HG03064 (cell line): ENCODE measurements at regions not wholly inside any gene's neighbourhood (a gene's known extent, or its start where the extent isn't known, plus 50 kb on each side); places are given as distances from the start of the nearest gene placed in this dataset.

Experiments
- ATAC-seq: cut with Tn5 transposase; IDR thresholded peaks from one replicate; pipeline ENCODE4 v1.9.1; 2021; ENCODE audit warnings: low read depth; ENCODE audit not compliant: unreplicated experiment

DNA sequence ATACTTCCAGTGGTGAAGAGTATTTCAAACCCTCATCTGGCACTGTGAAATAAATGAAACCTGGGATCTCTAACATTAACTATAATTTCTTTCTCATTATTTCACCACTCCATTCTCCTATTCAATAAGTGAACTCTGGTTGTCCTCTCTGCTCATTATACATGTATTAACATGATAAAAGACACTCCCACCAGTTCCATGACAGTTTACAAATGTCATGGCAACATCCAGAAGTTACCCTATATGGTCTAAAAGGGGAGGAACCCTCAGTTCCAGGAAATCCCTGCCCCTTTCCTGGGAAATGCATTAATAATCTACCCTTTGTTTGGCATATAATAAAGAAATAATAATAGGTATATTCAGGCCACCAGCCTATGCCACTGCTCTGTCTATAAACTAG, 62.7 kb upstream of the BRINP3 start:
- no peak for ATAC-seq

DNA sequence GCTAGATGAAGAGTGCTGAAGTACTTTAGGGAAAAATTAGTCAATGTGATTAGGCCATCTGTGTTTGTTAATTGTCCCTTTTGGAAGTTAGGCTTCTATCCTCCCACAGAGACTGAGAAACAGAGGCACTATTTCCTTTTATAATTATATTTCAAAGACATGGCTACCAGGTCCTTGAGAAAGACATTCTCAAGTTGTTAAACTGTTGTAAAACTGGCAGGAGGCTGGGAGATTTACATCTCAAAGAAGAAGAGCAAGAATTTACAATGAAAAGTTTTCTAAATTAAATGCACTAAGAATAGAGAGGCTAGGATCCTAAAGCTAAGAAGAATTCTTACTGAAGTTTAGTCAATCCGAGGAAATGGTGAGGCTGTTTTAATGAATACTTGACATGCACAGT, 74.0 kb upstream of the BRINP3 start:
- no peak for ATAC-seq

DNA sequence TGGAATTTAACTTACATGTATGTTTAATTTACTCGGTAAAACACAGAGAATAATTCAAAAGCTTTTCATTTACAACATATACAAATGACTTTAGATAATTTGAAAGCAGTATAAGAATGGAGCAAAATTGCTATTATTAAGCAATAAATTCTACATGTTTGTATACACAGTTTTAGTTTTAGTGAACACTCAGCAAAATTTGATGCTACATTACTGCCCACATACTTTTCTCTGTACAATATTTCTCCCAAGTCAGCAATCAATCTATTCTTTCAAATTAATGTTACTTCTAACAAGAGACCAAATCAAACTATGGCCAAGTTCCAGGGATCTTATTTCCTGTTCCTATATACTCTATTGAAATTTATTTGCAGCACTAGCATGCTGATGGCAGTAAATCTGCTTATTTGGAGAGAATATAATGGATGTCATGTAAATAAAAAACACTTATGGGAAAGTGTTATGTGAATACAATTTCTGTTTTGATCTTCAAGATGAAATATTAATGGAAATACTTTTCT, 82.6 kb upstream of the BRINP3 start:
- no peak for ATAC-seq

DNA sequence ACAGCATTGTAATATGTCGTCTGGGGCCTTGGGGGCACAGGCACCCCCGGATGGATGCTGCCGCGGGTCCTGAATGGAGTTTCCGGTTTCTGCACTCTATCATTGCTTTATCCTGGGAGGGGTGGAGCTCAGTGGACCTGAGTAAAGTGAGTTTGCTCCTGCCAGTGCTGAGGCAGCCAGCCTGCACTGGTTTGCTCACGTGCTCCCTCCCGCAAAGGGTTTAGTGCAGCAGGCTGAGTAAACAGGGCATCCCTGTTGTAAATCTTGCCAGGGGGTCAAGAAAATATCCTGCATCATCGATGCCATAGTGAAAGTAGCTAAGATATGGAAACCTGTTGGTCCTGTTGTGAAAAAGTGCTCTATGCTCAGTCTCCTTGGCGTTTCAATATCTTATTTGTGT, 85.6 kb upstream of the BRINP3 start:
- no peak for ATAC-seq

DNA sequence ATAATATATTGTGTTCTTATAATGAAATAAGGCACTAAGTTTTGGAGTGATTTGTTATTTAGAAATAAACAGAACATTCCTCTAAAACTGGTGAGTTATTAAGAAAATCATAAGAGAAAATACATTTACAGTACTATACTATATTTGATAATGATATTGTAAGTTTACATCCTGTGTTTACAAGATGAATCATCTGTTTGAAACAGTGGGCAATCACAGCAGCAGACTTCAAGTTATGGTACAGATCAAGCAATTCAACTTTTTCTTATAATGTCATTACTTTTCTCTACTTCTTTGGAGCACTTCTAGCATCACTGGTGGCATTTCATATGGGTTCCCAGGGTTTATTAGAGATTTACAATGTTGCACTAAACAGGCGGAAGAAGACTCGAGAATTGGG, 86.5 kb upstream of the BRINP3 start:
- no peak for ATAC-seq

- ATAC-seq, result no peak
Measured at GRCh38 chr1:190578017-190578416, 100.4 kb upstream of the BRINP3 start.

DNA sequence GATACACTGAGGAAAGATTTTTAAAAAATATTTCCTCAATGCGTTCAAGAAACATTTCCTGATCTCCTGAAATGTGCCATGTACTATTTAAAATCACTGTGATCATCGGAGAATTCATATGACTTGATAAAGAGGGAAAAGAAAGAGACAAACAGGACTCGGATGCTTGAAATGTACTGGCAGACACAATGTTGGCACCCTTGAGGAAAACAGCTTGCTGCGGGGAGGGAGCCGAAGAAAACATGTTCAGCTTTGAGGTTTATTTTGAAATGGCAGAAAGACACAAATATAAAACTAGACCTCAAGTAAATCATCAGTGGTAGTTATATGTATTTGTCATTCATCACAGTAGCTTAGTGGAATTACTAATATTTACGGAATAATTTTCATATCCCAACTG, 100.9 kb upstream of the BRINP3 start:
- no peak for ATAC-seq

DNA sequence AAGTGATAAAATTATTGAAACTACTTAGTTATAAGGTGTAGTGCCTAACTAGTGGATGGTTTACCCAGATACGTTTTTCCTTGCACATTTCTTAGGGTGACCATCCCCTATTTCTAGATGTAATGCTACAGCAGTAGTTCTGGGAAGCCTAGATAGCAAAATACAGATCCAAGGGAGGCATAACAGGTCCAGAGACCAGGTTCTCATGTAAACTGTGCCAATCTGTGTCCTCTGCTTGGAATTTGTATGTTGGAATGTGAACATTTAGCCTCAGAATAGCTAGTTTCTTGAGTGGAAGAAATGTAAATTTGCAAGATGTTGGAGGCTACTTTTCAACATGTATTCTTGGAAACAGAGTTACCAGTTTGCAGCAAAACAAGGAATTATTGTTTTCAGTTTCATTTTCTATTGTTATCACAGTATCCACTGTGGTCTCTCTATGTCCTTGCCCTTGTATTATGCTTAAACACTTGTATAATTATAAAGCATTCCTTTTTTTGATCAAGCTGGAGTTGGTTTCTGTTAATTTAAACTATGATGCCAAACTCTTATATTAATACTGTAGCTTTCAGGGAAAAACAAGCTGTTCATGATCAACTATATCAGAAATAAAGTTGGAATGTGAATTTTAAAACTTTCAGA, 102.0 kb upstream of the BRINP3 start:
- ATAC-seq, result no peak

DNA sequence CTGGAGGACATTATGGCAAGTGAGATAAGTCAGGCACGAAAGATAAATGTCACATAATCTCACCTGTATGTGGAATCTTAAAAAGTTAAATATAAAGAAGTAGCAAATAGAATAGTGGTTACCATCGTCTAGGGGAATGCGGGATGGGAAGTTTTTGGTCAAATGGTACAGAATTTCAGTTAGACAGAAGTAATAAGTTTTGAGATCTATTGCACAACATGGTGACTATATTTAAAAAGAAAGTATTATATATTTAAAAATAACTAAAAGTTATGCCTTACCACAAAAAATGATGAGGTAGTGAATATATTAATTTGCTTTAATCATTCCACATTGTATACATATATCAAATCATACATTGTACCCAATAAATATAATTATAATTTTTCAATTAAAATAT, 106.2 kb upstream of the BRINP3 start:
- no peak for ATAC-seq

- ATAC-seq, result no peak
Measured at GRCh38 chr1:190588424-190588823, 110.8 kb upstream of the BRINP3 start.

DNA sequence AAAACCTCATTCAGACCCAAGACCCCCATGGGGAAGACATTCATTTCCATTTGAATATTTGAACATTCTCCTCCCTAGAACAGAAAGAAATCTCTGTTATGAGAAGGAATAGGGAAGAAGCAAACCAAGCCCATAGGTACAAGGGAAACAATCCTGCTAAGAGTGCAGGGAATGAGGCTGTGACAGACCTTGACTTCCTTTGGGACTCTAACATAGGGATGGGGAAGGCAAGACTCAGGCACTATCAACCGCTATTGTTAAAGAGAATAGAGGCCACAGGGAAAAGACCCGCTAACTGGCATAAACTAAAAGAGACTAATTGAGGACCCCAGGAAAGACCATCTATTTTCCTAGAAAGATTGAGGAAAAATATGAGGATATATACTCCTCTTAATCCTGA, 117.8 kb upstream of the BRINP3 start:
- ATAC-seq, result no peak

GRCh38 chr1:190597294-190597693, 119.6 kb upstream of the BRINP3 start:
- no peak for ATAC-seq

GRCh38 chr1:190599670-190600069, 122.0 kb upstream of the BRINP3 start:
- ATAC-seq, result no peak

GRCh38 chr1:190602325-190602724, 124.7 kb upstream of the BRINP3 start:
- ATAC-seq, result no peak

- ATAC-seq, result no peak
Measured at GRCh38 chr1:190608282-190608681, 130.6 kb upstream of the BRINP3 start.

DNA sequence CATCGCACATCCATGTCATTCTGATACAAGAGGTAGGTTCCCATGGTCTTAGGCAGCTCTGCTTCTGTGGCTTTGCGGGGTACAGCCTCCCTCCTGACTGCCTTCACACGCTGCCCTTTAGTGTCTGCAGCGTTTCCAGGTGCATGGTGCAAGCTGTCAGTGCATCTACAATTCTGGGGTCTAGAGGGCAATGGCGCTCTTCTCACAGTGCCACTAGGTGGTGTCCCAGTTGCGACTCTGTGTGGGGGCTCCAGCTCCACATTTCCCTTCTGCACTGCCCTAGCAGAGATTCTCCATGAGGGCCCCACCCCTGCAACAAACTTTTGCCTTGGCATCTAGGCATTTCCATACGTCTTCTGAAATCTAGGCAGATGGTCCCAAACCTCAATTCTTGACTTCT, 138.2 kb upstream of the BRINP3 start:
- no peak for ATAC-seq

- ATAC-seq, result no peak
Measured at GRCh38 chr1:190616235-190616634, 138.6 kb upstream of the BRINP3 start.

DNA sequence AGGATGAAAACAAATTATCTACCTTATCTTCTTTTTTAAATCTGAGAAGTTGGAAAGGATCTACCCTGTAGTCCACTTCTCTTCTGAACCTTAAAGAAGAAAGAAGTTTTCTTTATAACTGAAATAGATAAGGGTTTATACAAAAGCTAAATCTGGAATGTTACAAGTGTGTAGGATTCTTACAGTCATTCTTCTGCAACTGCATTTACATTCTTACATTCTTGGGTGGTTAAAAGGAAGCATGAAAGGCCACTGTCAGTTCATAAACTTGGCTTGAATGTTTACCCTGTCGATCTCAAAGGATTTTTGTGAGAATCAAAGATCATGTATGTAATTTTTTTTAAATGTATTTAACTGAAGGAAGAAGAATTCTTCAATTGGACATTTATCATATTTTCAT, 142.1 kb upstream of the BRINP3 start:
- ATAC-seq, result no peak

DNA sequence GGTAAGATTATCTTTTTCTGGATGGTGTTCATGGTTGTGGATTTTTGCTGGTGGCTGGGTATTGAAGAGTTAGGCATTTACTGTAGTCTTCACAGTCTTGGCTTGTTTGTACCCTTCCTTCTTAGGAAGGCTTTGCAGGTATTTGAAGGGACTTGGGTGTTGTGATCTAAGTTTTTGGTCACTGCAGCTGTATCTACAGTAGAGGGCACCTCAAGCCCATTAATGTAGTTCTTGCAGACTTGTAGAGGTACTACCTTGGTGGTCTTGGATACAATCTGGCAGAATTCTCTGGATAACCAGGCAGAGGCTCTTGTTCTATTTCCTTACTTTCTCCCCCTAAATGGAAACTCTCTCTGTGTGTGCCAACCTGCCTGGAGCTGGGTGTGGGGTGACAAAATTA, 155.8 kb upstream of the BRINP3 start:
- no peak for ATAC-seq

DNA sequence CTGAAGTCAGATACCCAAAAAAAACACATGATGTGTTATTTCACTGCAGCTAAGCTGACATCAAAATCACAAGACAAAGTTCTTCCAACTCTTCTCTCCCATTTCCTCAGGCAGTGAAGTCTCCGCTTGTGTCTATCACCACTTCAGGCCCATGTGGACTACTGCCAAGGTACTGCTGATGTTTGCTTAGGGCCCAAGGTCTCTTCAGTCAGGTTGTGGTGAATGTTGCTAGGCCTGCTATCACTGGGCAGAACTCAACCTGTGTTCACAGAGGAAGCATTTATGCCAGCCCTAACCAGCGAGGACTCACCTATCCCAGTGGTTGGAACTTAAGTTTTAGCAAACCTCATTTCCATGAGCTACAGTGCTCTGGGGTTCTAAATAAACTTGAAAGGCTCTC, 156.5 kb upstream of the BRINP3 start:
- ATAC-seq, result no peak

GRCh38 chr1:190649553-190649952, 171.9 kb upstream of the BRINP3 start:
- no peak for ATAC-seq

DNA sequence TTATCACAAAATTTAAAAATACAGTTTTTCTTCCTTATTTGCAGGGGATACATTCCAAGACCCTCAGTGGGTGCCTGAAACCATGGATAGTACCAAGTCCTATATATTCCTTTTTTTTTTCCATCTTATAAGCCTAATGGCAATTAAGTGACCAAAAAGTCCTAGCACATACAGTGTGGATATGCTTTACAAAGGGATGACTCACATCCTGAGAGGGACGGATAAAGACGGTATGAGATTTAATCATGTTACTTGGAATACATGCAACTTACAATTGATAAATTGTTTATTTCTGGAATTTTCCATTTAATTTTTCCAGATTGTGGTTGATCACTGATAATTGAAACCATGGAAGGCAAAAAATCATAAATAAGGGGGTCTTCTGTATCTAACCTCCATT, 181.2 kb upstream of the BRINP3 start:
- ATAC-seq, result no peak

- no peak for ATAC-seq
Measured at GRCh38 chr1:190663962-190664361, 186.3 kb upstream of the BRINP3 start.
